GM12875 (cell line): ENCODE measurements at regions not wholly inside any gene's neighbourhood (a gene's known extent, or its start where the extent isn't known, plus 50 kb on each side); places are given as distances from the start of the nearest gene placed in this dataset.

Experiments
- H3K4me3 ChIP-seq: one replicate; pipeline ENCODE4 v1.5.1; 2011; ENCODE audit warnings: low read depth, low read length, control low read depth
- TF ChIP-seq, protein P1 (sequence below): IDR thresholded peaks from 2 replicates; pipeline ENCODE4 v1.5.1; 2011; ENCODE audit warnings: low read depth, mild to moderate bottlenecking, control low read depth, inconsistent platforms, low read length, moderate library complexity, borderline replicate concordance; ENCODE audit not compliant: insufficient read depth

DNA sequence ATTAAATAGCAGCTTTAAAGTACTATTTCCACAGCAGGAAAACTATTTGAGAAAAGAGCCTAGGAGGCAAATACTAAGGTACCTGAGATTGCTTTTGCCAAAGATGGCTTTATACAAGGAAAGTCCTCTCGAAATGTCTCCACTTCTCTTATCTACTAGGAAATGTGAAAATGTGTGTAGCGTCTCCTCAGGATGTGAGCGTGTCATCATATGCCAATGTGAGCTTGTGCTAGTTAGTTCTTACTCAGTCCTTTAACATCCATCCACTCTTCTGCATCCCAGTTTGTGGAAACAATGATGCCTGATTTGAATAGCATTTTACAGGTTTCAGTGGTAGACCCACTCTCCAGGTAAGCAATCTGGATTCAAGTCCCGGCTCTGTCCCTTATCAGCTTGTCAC, 421.0 kb downstream of the DYNC2H1 start:
- no peak overlapping the region for H3K4me3 ChIP-seq
- TF ChIP-seq, protein P1, sequence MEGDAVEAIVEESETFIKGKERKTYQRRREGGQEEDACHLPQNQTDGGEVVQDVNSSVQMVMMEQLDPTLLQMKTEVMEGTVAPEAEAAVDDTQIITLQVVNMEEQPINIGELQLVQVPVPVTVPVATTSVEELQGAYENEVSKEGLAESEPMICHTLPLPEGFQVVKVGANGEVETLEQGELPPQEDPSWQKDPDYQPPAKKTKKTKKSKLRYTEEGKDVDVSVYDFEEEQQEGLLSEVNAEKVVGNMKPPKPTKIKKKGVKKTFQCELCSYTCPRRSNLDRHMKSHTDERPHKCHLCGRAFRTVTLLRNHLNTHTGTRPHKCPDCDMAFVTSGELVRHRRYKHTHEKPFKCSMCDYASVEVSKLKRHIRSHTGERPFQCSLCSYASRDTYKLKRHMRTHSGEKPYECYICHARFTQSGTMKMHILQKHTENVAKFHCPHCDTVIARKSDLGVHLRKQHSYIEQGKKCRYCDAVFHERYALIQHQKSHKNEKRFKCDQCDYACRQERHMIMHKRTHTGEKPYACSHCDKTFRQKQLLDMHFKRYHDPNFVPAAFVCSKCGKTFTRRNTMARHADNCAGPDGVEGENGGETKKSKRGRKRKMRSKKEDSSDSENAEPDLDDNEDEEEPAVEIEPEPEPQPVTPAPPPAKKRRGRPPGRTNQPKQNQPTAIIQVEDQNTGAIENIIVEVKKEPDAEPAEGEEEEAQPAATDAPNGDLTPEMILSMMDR, result no peak

DNA sequence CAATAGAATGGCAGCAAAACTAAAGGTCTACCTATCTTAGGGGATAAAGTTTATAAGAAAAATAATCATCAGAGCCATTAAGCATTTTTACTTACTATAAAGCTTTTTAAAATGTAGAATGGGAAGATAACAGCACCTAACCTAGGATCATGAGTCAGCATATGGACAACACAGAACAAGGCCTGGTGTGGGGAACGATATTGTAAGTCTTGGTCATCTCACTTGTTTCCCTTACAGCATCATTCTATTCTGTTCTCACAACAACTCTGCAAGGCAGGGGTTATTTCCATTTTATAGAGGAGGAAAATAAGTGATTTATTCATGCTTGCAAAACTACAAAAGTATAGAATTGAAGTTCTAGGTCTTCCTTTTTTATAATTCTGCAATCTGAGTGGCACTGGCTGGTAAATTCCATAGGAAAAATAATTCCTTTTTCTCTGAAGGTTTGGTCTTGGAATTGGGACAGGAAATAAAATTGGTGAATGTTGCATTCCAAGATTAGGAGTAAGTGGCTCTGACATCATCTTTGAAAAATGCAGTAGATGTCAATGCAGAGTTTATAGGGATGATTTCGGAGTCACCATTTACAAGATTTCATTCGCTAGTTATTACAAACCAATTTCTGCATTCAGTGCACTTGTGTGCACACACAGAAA, 423.0 kb downstream of the DYNC2H1 start:
- TF ChIP-seq, protein P1, result no peak
- no peak overlapping the region for H3K4me3 ChIP-seq

DNA sequence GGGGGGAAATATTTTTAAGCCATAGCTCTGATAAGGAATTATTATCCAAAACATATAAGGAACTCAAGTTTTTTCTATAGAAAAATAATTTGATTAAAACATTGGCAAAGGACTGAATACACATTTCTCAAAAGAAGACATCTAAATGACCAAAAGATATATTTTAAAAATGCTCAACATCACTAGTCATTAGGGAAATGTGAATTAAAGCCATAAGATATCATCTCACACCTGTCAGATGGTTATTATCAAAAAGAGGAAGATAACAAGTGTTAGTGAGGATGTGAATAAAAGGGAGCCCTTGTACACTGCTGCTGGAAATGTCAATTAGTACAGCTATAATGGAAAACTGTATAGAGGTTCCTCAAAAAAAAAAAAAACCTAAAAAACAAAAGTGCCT, 425.0 kb downstream of the DYNC2H1 start:
- H3K4me3 ChIP-seq, result no peak overlapping the region
- TF ChIP-seq, protein P1, result no peak

DNA sequence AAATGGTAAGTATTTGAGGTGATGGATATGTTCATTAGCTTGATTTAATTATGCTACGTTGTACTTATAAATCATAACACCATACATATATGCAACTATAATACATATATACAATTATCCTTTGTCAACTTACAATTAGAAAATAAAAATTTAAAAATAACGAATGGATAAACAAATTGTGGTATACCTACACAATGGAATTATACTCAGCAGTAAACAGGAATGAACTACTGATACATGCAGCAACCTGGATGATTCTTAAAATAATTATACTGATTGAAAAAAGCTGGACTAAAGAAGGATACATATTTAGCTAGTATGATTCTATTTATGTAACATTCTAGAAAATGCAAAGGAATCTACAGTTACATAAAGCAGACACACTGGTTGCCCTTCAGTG, 425.7 kb downstream of the DYNC2H1 start:
- H3K4me3 ChIP-seq, result no peak overlapping the region
- TF ChIP-seq, protein P1, result no peak

DNA sequence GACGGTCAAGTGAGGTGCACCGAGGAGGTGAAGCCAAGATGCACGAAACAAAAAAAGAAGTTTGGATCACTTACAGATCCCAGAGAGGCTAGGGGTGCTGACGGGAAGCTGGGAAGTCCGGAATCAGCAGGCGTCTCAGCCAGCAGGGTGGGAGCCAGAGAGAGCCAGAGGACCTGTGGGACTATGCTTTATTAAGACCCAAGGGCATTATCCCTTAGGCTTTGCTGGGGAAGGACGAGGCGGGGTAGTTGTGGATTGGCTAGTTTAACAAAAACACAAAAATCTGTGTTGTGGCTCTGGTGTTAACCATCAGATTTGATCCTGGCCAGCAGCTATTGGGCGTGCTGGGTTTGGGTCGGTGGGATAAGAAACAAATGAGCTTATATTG, 427.1 kb downstream of the DYNC2H1 start:
- no peak overlapping the region for H3K4me3 ChIP-seq
- TF ChIP-seq, protein P1, result no peak

DNA sequence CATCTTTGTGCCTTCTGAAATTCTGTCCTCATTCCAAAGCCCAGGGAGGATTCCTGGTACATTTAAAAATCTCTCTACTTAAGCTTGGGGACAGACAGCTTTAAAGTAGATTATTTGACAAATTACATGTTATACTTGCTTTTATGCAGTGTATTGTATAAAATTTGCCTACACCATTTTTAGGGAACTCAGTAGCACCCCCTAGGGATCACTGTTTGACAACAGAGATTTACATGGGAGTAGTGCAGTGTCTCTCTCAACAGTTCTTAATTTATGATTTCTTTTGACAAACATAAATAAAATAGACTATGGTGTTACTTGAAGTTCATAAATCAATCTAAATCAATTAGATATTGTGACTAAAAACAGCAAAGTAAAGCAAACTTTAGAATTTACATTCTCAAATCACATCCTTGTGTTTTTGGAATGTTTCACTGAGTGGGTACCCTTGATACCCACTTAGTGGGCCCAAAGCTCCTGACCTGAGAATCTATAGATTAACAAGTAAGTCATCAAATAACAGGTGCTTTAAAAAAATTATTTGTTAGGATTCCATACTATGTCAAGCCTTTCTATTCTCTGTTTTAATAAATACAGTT, 428.8 kb downstream of the DYNC2H1 start:
- TF ChIP-seq, protein P1, result 0 out of 2 replicates have a peak, but pooled peaks have one; percentile 6
- no peak overlapping the region for H3K4me3 ChIP-seq

DNA sequence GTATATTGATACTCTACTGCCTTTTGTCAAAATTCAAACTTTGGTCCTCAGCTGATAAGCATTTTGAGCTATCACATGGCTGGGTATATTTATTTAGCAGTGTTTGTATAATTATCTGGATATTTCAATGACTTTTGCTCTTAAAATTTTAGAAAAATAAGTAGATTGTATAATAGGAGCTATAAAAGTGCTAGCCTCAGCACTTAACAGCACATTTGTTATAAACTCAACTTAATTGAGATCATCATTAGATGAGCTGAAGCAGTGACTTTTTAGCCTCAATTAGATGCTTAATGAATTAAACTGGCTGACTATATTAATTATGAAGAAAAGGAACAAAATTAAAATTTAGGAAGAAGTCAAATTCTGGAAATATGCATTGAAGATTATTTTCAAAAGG, 429.9 kb downstream of the DYNC2H1 start:
- TF ChIP-seq, protein P1, result no peak

More for the DNA sequence above, 429.9 kb downstream of the DYNC2H1 start:
- H3K4me3 ChIP-seq, result no peak overlapping the region
